NCI-H2196 treated with DMSO at 0.1 percent for 48 hours (cell line): ENCODE measurements at regions not wholly inside any gene's neighbourhood (a gene's known extent, or its start where the extent isn't known, plus 50 kb on each side); places are given as distances from the start of the nearest gene placed in this dataset.

Source experiments
- DNase-seq: peaks from one replicate; lab custom pipeline; 2025; ENCODE audit not compliant: unreplicated experiment; lab: John Stamatoyannopoulos, UW

GRCh38 chr12:62998454-62998853, 63.5 kb upstream of the PPM1H start:
- DNase-seq = no peak

- DNase-seq = no peak
These were observed 60.1 kb upstream of the PPM1H start for GRCh38 chr12:62995097-62995496.

GRCh38 chr12:62986844-62987243, 51.9 kb upstream of the PPM1H start:
- no peak for DNase-seq
